ENCODE measurements at regions not wholly inside any gene's neighbourhood (a gene's known extent, or its start where the extent isn't known, plus 50 kb on each side); places are given as distances from the start of the nearest gene placed in this dataset.

- TF ChIP-seq BCL11A (IDR thresholded peaks at IDR 0.05; ENCODE audit: low read depth in 2 of 2, low read length in 2 of 2) (no peak), EP300 (IDR thresholded peaks at IDR 0.05; ENCODE audit: borderline replicate concordance in 1 of 2, low read depth in 2 of 2, low read length in 2 of 2) (no peak), USF2 (IDR thresholded peaks at IDR 0.05; ENCODE audit: low read length) (no peak), FOSL1 (IDR thresholded peaks at IDR 0.05; ENCODE audit: insufficient read depth, low read depth, low read length) (no peak), CTCF (IDR thresholded peaks at IDR 0.05; ENCODE audit: control extremely low read depth in 1 of 3, insufficient read depth in 1 of 3, low read depth in 1 of 3, low read length in 3 of 3) (no peak), SRF (IDR thresholded peaks at IDR 0.05; ENCODE audit: low read depth, low read length) (no peak), GABPA (IDR thresholded peaks at IDR 0.05; ENCODE audit: borderline replicate concordance, insufficient read depth, low read length) (no peak), RAD21 (IDR thresholded peaks at IDR 0.05 in 1 of 2, conservative IDR thresholded peaks at IDR 0.05 in 1 of 2; ENCODE audit: low read depth in 2 of 2, low read length in 2 of 2) (no peak), POU5F1 (IDR thresholded peaks at IDR 0.05; ENCODE audit: low read depth, low read length) (no peak), TAF7 (optimal IDR thresholded peaks at IDR 0.05; ENCODE audit: borderline replicate concordance, low read depth, low read length) (no peak), POLR2AphosphoS5 (IDR thresholded peaks at IDR 0.05; ENCODE audit: low read depth, low read length) (no peak), SIN3A (conservative IDR thresholded peaks at IDR 0.05 in 1 of 2, IDR thresholded peaks at IDR 0.05 in 1 of 2; ENCODE audit: low read depth in 1 of 2, low read length in 2 of 2) (no peak), CEBPB (IDR thresholded peaks at IDR 0.05; ENCODE audit: low read depth, low read length) (no peak)
Measured at GRCh38 chr20:57803508-57804005, 93.7 kb upstream of the PMEPA1 start.

All from H1 (cell line).